ENCODE measurements at regions not wholly inside any gene's neighbourhood (a gene's known extent, or its start where the extent isn't known, plus 50 kb on each side); places are given as distances from the start of the nearest gene placed in this dataset.
"Not testable (repeated sequence)": the region's sequence is repeated elsewhere in the genome, so short reads cannot be mapped to it uniquely, and the experiment has no call there.

GRCh38 chr2:83364264-83364663 lies 1094.8 kb downstream of the SUCLG1 start:
- DNase-seq, result no peak

- DNase-seq, result not testable (repeated sequence)
Observed at GRCh38 chr2:83363138-83363537, 1095.9 kb downstream of the SUCLG1 start.

GRCh38 chr2:83359336-83359735 lies 1099.7 kb downstream of the SUCLG1 start:
- DNase-seq, result no peak

DNA sequence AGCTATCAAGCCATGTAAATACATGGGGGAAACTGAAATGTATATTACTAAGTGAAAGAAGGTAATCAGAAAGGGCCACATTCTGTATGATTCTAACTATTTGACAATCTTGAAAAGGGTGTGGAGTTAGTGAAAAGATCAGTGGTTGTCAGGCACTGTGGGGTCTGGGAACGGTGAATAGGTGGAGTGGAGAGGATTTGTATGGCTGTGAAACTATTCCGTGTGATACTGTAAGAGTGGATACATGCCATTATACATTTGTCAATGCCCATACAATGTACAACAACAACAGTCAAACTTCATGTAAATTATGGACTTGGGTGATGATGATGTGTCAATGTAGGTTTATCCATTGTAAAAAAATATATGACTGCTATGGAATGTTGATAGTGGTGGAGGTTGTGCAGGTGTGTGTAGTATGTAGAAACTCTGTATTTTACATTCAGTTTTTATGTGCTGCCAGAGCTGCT lies 1116.2 kb downstream of the SUCLG1 start:
- DNase-seq, result no peak

GRCh38 chr2:83340424-83340823 lies 1118.7 kb downstream of the SUCLG1 start:
- no peak for DNase-seq

- not testable (repeated sequence) for DNase-seq
Observed at GRCh38 chr2:83339942-83340341, 1119.1 kb downstream of the SUCLG1 start.

- no peak for DNase-seq
Observed at GRCh38 chr2:83331810-83332209, 1127.3 kb downstream of the SUCLG1 start.

GRCh38 chr2:83323038-83323437 lies 1136.0 kb downstream of the SUCLG1 start:
- no peak for DNase-seq

DNA sequence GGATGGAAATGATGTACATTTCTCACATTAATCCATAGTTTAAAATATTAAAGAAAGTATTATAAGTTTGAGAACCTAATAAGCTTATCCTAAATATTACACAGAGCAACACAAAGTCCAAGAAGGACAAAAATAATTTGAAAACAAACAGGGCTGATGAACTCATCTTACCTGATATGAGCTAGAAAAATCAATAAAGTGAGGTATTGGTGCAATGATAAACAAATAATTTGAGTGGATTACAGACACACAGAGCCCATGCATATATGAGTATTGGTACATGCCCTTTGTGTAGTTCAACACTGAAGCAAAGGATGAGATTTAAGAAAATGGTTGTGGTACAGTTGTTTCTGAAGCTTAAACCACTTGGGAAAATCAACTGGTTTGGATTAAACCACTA lies 1139.0 kb downstream of the SUCLG1 start:
- DNase-seq, result no peak

DNA sequence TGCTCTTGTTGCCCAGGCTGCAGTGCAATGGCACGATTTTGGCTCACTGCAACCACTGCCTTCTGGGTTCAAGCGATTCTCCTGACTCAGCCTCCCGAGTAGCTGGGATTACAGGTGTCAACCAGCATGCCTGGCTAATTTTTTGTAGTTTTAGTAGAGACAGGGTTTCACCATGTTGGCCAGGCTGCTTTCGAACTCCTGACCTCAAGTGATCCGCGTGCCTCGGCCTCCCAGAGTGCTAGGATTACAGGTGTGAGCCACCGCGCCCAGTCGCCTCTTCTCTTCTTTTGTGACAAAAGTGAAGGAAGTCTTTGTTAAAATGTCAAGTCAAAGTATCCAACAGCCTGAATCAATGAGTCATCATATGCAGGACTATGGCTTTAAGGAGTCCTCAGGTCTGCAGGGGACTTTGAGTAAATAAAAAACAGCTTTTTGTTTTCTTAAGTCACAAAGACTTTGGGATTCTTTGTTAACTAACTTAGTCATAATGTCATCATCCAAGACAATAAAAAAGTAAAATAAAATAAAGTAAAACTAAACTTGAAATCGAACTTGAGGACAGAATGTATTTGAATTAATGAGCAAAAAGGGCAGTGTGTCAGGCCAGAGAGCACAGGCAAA lies 1153.2 kb downstream of the SUCLG1 start:
- no peak for DNase-seq

DNA sequence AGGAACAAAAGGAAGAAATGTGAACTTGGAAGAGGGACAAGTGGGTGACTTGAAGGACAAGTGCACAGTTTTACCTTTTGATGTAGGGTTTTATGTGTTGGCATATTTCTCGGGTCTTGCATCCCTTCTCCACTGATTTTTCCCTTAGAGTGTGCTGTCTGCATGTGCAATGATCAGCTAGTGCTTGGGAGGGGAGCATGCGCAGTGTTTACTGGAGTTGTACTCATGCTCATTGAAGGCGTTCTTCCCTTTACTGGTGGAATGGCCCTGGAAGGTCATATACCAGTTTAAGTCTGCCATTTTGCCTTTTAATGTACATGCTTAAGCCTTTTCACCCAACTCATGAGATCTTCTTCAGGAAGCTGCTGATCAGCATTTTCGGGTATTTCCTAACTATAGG lies 1168.0 kb downstream of the SUCLG1 start:
- no peak for DNase-seq

DNA sequence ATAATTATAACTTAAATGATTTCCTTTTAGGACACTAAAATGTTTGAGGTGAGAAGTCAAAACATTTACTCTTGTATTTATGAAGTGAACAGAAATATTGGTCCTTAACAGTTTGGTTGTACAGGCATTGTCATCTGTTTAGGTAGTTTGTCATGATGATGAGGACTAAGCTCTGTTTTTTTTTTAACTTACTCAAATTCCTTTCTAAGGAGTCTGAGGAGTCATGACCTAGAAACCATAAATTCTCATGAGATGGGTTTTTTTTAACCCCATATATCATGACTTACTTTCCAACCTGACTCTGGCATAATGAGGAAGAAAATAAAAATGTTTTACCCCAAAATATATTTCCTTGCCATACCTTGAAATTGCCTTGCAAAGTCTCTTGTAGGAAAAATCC lies 1176.2 kb downstream of the SUCLG1 start:
- no peak for DNase-seq

DNA sequence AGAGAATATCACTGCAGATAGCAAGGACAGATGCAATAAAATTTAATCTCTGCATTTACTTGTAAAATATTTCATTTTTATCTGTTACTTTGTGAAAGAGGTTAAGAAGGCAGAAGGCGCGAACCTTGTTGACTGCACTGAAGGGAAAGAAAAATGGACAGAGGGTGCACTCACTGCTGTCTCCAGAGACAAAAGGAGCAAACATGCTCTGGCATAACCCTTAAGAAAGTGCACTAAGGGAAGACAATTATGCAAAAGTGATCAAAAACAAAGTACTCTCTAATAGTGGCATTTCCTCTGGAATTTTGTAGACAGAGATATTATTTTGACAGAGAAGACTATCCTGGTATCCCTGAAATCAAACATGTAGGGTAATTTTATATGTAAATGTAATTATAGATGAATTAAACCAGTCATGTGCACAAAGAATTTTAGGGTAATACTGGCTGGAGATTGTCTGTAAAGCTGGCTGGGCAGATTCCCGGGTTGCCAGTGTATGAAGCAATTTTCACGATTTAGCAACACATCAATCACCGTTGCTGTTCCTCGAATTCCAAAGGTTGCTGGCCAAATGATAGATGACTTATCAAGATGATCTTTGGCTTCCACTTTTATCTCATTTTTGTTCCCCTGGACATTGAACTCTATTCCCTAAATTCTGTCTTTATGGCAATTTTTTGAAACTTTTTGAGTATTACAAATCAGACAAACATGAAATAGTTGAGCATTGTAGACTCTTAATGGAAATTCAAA lies 1176.9 kb downstream of the SUCLG1 start:
- DNase-seq, result no peak

DNA sequence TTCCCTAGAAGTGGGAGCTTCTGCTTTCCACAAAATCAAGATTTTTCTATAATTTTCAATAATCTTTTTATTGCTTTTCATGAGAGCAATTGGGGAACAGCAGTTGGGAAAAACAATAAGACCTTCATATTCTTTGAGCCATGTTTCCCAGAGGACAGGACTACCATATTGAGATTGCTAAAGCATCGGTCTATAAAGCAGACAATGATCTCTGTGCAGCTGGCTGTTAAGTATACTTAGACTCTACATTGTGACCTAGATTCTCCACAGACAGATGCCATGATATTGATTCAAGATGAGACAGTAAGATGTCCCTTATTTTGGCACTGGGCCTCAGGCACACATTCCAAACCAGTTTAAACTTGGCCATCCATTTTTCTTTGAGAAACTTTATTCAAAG lies 1178.7 kb downstream of the SUCLG1 start:
- DNase-seq, result no peak

GRCh38 chr2:83273322-83273721 lies 1185.8 kb downstream of the SUCLG1 start:
- no peak for DNase-seq

- no peak for DNase-seq
Observed at GRCh38 chr2:83261591-83262136, 1197.4 kb downstream of the SUCLG1 start.

DNA sequence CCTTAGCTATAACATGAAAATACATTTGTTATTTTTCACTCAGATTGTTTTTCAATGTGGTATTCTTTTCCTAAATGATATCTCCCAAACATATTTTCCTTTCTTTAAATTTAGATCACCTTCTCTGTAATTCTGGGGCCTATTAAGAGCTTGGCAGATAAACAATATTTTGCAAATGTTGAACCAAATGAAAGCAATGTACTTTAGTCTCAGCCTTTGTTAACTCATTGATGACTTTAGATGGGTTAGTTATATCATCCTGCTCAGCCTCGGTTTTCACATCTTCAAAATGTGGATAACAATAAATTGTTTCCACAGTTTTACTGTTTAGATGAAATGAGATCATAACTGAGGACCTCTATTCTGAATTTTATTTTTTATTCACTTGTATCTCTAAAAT lies 1205.2 kb downstream of the SUCLG1 start:
- DNase-seq, result no peak

DNA sequence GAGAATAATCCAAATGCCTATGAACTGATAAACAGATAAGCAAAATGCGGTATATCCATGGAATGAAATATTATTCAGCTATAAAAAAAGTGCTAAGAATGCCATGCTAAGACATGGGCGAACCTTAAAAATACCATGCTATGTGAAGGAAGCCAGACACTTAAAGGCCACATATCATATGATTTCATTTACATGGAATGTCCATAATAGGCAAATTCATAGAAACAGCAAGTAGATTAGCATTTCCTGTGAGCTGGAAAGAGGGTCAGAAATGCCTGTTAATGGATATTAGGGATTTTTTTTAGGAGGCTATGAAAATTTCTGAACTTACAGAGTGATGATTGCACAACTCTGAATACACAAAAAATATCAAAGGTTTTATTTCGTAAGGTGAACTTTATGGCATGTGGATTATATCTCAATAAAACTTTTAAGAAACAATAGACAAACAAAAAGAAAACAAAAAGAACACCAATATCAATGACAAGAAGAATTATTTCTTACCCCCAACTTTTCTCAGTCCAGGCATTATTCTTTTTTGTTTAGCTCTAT lies 1207.7 kb downstream of the SUCLG1 start:
- DNase-seq, result no peak

DNA sequence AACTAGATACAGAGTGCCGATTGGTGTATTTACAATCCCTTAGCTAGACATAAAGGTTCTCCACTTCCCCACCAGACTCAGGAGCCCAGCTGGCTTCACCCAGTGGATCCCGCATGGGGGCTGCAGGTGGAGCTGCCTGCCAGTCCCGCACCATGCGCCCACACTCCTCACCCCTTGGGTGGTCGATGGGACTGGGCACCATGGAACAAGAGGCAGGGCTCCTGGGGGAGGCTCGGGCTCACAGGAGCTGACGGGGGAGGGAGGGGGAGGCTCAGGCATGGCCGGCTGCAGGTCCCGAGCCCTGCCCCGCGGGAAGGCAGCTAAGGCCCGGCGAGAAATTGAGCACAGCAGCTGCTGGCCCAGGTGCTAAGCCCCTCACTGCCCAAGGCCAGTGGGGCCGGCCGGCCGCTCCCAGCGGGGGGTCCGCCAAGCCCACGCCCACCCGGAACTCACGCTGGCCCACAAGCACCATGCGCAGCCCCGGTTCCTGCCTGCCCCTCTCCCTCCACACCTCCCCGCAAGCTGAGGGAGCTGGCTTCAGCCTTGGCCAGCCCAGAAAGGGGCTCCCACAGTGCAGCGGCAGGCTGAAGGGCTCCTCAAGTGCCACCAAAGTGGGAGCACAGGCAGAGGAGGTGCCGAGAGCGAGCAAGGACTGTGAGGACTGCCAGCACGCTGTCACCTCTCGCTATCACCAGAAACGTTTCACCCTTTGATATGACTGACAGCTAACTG lies 1213.1 kb downstream of the SUCLG1 start:
- DNase-seq, result not testable (repeated sequence)

GRCh38 chr2:83240611-83241010 lies 1218.5 kb downstream of the SUCLG1 start:
- no peak for DNase-seq

GRCh38 chr2:83238111-83238510 lies 1221.0 kb downstream of the SUCLG1 start:
- no peak for DNase-seq

DNA sequence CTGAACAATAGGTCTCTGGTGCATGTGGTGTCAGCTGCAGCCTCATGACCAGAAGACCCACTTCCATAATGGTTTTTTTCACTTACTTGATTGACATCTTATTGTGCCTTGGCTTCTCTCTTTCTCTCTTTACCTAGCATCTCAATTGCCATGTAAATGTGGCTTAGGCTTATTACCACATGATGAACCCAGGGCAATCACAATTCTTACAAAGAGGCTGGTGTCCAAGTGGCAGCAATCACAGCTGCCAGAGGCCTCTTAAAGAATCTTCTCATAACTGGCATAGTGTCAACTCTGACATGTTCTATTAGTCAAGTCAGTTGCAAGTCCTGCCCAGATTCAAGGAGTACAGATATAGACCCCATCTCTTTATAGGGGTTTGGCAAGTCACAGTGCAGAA lies 1224.8 kb downstream of the SUCLG1 start:
- no peak for DNase-seq

- DNase-seq, result no peak
Observed at GRCh38 chr2:83233781-83234180, 1225.3 kb downstream of the SUCLG1 start.
